ENCODE measurements at regions not wholly inside any gene's neighbourhood (a gene's known extent, or its start where the extent isn't known, plus 50 kb on each side); places are given as distances from the start of the nearest gene placed in this dataset.

GRCh38 chr1:143610196-143610595 is 361.6 kb downstream of the FAM72C start:
- Histone ChIP-seq H3F3A (ENCODE audit: insufficient read depth, low read length, poor library complexity, severe bottlenecking) (no peaks in the 10 kb centered on the region), H3K27ac (ENCODE audit: low read length) (no peak overlapping the region), H2AFZ (ENCODE audit: low read depth, low read length) (no peak overlapping the region), H3K9me3 (ENCODE audit: low read length) (no peaks in the 10 kb centered on the region), H4K20me1 (ENCODE audit: insufficient read depth) (no peaks in the 10 kb centered on the region), H3K4me3 (ENCODE audit: low read length) (no peak overlapping the region), H3K9me2 (ENCODE audit: insufficient read depth, low read length) (no peaks in the 10 kb centered on the region), H3K4me2 (ENCODE audit: low read length) (no peak overlapping the region), H3K9ac (ENCODE audit: low read length) (no peak overlapping the region), H3K27me3 (ENCODE audit: insufficient read depth, low read depth, low read length) (no peaks in the 10 kb centered on the region), H3K79me2 (replicated peaks; ENCODE audit: insufficient read depth, low read length) (no peaks in the 10 kb centered on the region), H3K36me3 (ENCODE audit: insufficient read depth, low read length) (no peaks in the 10 kb centered on the region)
- TF ChIP-seq MXI1 (conservative IDR thresholded peaks at IDR 0.05; ENCODE audit: poor library complexity, severe bottlenecking) (no peak), RAD21 (conservative IDR thresholded peaks at IDR 0.05) (no peak), SMC3 (conservative IDR thresholded peaks at IDR 0.05; ENCODE audit: poor library complexity) (no peak), CTCF (IDR thresholded peaks at IDR 0.05; ENCODE audit: poor library complexity, severe bottlenecking) (no peak)

GRCh38 chr1:143604887-143605286 is 366.9 kb downstream of the FAM72C start:
- Histone ChIP-seq H3F3A (ENCODE audit: insufficient read depth, low read length, poor library complexity, severe bottlenecking) (no peaks in the 10 kb centered on the region), H4K20me1 (ENCODE audit: insufficient read depth) (no peaks in the 10 kb centered on the region), H3K79me2 (replicated peaks; ENCODE audit: insufficient read depth, low read length) (no peaks in the 10 kb centered on the region), H3K9ac (ENCODE audit: low read length) (no peak overlapping the region), H3K9me3 (ENCODE audit: low read length) (no peaks in the 10 kb centered on the region), H3K27ac (ENCODE audit: low read length) (no peak overlapping the region), H3K27me3 (ENCODE audit: insufficient read depth, low read depth, low read length) (no peaks in the 10 kb centered on the region), H2AFZ (ENCODE audit: low read depth, low read length) (no peak overlapping the region), H3K36me3 (ENCODE audit: insufficient read depth, low read length) (no peaks in the 10 kb centered on the region), H3K9me2 (ENCODE audit: insufficient read depth, low read length) (no peaks in the 10 kb centered on the region), H3K4me2 (ENCODE audit: low read length) (no peak overlapping the region), H3K4me3 (ENCODE audit: low read length) (no peak overlapping the region)
- TF ChIP-seq MXI1 (conservative IDR thresholded peaks at IDR 0.05; ENCODE audit: poor library complexity, severe bottlenecking) (no peak), RAD21 (conservative IDR thresholded peaks at IDR 0.05) (no peak), SMC3 (conservative IDR thresholded peaks at IDR 0.05; ENCODE audit: poor library complexity) (no peak)

- H3K36me3 ChIP-seq (ENCODE audit: insufficient read depth, low read length) = no peaks in the 10 kb centered on the region
- no peak overlapping the region for H3K27ac ChIP-seq (ENCODE audit: low read length)
- no peaks in the 10 kb centered on the region for H3K79me2 ChIP-seq (replicated peaks; ENCODE audit: insufficient read depth, low read length)
- no peak overlapping the region for H3K4me2 ChIP-seq (ENCODE audit: low read length)
- no peak overlapping the region for H3K9ac ChIP-seq (ENCODE audit: low read length)
- TF ChIP-seq SMC3 (conservative IDR thresholded peaks at IDR 0.05; ENCODE audit: poor library complexity) (no peak), EZH2 (IDR thresholded peaks at IDR 0.05; ENCODE audit: borderline replicate concordance, insufficient read depth, low read length, poor library complexity, severe bottlenecking) (no peak), CTCF (IDR thresholded peaks at IDR 0.05; ENCODE audit: poor library complexity, severe bottlenecking) (no peak), MXI1 (conservative IDR thresholded peaks at IDR 0.05; ENCODE audit: poor library complexity, severe bottlenecking) (no peak), REST (IDR thresholded peaks at IDR 0.05; ENCODE audit: borderline replicate concordance) (no peak), EP300 (conservative IDR thresholded peaks at IDR 0.05; ENCODE audit: poor library complexity, severe bottlenecking) (no peak), TAF1 (IDR thresholded peaks at IDR 0.05; ENCODE audit: low read depth) (no peak), RAD21 (conservative IDR thresholded peaks at IDR 0.05) (no peak), POLR2AphosphoS5 (IDR thresholded peaks at IDR 0.05) (no peak)
- H3K27me3 ChIP-seq (ENCODE audit: insufficient read depth, low read depth, low read length) = no peaks in the 10 kb centered on the region
- H4K20me1 ChIP-seq (ENCODE audit: insufficient read depth) = no peaks in the 10 kb centered on the region
- H3K9me2 ChIP-seq (ENCODE audit: insufficient read depth, low read length) = no peaks in the 10 kb centered on the region
- H3K9me3 ChIP-seq (ENCODE audit: low read length) = no peaks in the 10 kb centered on the region
- no peak overlapping the region for H3K4me3 ChIP-seq (ENCODE audit: low read length)
- H3F3A ChIP-seq (ENCODE audit: insufficient read depth, low read length, poor library complexity, severe bottlenecking) = no peaks in the 10 kb centered on the region
- no peak overlapping the region for H2AFZ ChIP-seq (ENCODE audit: low read depth, low read length)
These were observed 387.3 kb downstream of the FAM72C start for GRCh38 chr1:143584508-143584907.

Data from neural cell (in vitro differentiated cells).